SU-DHL-6 (cell line): ENCODE measurements at regions not wholly inside any gene's neighbourhood (a gene's known extent, or its start where the extent isn't known, plus 50 kb on each side); places are given as distances from the start of the nearest gene placed in this dataset.

Experiments
- H2AFZ ChIP-seq: fragments of 200-600 bp; sonication (generic); 2 replicates; pipeline ENCODE4 v1.6.1; 2014; ENCODE audit warnings: low read depth, mild to moderate bottlenecking, moderate library complexity, mixed read lengths, antibody characterized with exemption, low read length; ENCODE audit not compliant: severe bottlenecking
- H3F3A ChIP-seq: fragments of 200-600 bp; shearing (Covaris generic); 2 replicates; pipeline ENCODE4 v1.6.0; 2016; ENCODE audit warnings: antibody characterized with exemption, mild to moderate bottlenecking; ENCODE audit not compliant: insufficient read depth
- H3K27ac ChIP-seq: fragments of 200-600 bp; sonication (generic); 2 replicates; pipeline ENCODE4 v1.5.1; 2016; ENCODE audit warnings: low read depth, mild to moderate bottlenecking, low read length, moderate library complexity, mixed read lengths
- H3K27me3 ChIP-seq: fragments of 200-600 bp; sonication (generic), shearing (Covaris generic); 2 replicates; pipeline ENCODE4 v1.6.0; 2014; ENCODE audit warnings: mild to moderate bottlenecking, low read length
- H3K36me3 ChIP-seq: fragments of 200-600 bp; sonication (generic); 2 replicates; pipeline ENCODE4 v1.6.1; 2014; ENCODE audit warnings: mild to moderate bottlenecking, low read length, mixed read lengths
- H3K4me2 ChIP-seq: fragments of 300-600, 200-600 bp; shearing (Covaris generic), sonication (generic); 2 replicates; pipeline ENCODE4 v1.6.0; 2014; ENCODE audit warnings: low read length, low read depth, mild to moderate bottlenecking; ENCODE audit not compliant: poor library complexity, severe bottlenecking
- H3K4me3 ChIP-seq: fragments of 200-600 bp; sonication (generic); 2 replicates; pipeline ENCODE4 v1.5.1; 2014; ENCODE audit warnings: antibody characterized with exemption, low read length, mild to moderate bottlenecking, mixed read lengths; ENCODE audit not compliant: insufficient read depth, poor library complexity, severe bottlenecking
- H3K79me2 ChIP-seq: fragments of 200-600 bp; sonication (generic); 2 replicates; pipeline ENCODE4 v1.6.1; 2014; ENCODE audit warnings: mild to moderate bottlenecking, low read length, moderate library complexity; ENCODE audit not compliant: insufficient read depth
- H3K9ac ChIP-seq: fragments of 200-600 bp; sonication (generic); 2 replicates; pipeline ENCODE4 v1.7.0; 2014; ENCODE audit warnings: mild to moderate bottlenecking, low read length
- H3K9me2 ChIP-seq: fragments of 200-600 bp; sonication (generic); replicated peaks from 2 replicates; pipeline ENCODE4 v1.6.1; 2014; ENCODE audit warnings: low read length; ENCODE audit not compliant: insufficient read depth
- H3K9me3 ChIP-seq: fragments of 200-600 bp; sonication (generic); 2 replicates; pipeline ENCODE4 v1.6.1; 2014; ENCODE audit warnings: low read length, mixed read lengths; ENCODE audit not compliant: insufficient read depth
- H4K20me1 ChIP-seq: fragments of 200-600 bp; sonication (generic); 2 replicates; pipeline ENCODE4 v1.6.1; 2014; ENCODE audit warnings: low read depth, mild to moderate bottlenecking, antibody characterized with exemption, low read length, moderate library complexity, mixed read lengths
- EZH2phosphoT487 ChIP-seq: fragments of 200-600 bp; sonication (generic), shearing (Covaris generic); conservative IDR thresholded peaks from 2 replicates; pipeline ENCODE4 v1.6.1; 2018; ENCODE audit warnings: mild to moderate bottlenecking, antibody characterized with exemption, low read length, moderate library complexity, mixed read lengths
- TF ChIP-seq, protein P1 (sequence below): fragments of 200-600 bp; sonication (generic); IDR thresholded peaks from one replicate; pipeline ENCODE4 v1.5.1; 2017; ENCODE audit warnings: antibody characterized with exemption, mild to moderate bottlenecking, low read length, moderate library complexity; ENCODE audit not compliant: insufficient read depth, poor library complexity, severe bottlenecking

DNA sequence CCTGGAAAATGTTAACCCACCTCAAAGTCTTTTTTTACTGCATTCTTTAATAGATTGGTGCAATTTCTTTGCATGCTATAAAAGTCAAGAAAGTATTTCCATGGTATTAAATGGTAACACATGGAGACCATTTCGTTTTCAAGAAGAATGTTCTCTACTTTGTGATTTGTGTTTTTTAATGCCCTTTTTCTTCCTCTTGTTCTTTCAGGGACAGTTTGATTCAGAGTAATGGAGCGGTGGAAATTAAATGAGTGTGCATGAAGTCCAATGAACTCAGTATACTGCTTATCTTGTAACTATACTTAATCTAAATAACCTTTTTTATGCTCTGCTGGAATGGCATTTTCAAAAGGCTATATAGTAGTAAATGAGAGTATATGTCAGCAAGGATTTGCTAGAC lies 507.0 kb upstream of the CDH6 start:
- Histone ChIP-seq H3F3A (no peaks in the 10 kb centered on the region), H4K20me1 (no peaks in the 10 kb centered on the region), H2AFZ (no peak overlapping the region), H3K4me2 (no peak overlapping the region), H3K9ac (no peak overlapping the region), H3K9me2 (no peaks in the 10 kb centered on the region), H3K27me3 (no peaks in the 10 kb centered on the region), H3K27ac (no peak overlapping the region), H3K79me2 (no peaks in the 10 kb centered on the region), H3K9me3 (no peaks in the 10 kb centered on the region), H3K36me3 (no peaks in the 10 kb centered on the region), H3K4me3 (no peak overlapping the region)
- TF ChIP-seq, protein P1, sequence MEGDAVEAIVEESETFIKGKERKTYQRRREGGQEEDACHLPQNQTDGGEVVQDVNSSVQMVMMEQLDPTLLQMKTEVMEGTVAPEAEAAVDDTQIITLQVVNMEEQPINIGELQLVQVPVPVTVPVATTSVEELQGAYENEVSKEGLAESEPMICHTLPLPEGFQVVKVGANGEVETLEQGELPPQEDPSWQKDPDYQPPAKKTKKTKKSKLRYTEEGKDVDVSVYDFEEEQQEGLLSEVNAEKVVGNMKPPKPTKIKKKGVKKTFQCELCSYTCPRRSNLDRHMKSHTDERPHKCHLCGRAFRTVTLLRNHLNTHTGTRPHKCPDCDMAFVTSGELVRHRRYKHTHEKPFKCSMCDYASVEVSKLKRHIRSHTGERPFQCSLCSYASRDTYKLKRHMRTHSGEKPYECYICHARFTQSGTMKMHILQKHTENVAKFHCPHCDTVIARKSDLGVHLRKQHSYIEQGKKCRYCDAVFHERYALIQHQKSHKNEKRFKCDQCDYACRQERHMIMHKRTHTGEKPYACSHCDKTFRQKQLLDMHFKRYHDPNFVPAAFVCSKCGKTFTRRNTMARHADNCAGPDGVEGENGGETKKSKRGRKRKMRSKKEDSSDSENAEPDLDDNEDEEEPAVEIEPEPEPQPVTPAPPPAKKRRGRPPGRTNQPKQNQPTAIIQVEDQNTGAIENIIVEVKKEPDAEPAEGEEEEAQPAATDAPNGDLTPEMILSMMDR: no peak
- no peak for TF ChIP-seq EZH2phosphoT487

DNA sequence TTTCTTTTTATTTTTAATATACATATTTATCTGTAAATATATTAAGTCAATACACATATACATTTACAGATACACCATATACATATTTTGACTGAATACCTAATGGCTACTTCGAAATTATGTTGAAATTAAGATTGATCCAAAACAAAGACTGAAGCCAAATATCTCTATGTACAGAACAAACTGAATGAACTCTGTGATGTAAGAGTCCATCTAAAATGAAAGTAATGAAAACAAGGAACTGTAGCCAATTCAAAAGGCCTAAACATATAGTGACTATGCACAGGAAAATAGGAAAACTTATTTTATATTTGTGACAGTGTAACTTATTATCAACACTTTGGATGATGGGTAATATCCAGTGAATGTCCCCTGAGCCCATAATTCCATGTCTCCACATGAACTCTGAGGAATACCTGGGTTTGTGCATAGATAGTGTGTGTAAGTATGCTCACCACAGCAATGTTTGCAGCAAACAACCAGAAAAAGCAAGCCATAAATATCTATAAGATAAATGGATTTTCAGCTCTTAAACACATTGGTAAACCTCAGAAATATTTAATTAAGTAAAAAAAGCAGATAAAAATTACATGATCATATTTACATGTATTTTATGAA lies 517.2 kb upstream of the CDH6 start:
- Histone ChIP-seq H3F3A (no peaks in the 10 kb centered on the region), H3K4me2 (no peak overlapping the region), H3K36me3 (no peaks in the 10 kb centered on the region), H4K20me1 (no peaks in the 10 kb centered on the region), H3K9me2 (no peaks in the 10 kb centered on the region), H3K9ac (no peak overlapping the region), H3K27me3 (no peaks in the 10 kb centered on the region), H3K27ac (no peak overlapping the region), H3K4me3 (no peak overlapping the region), H3K9me3 (no peaks in the 10 kb centered on the region), H2AFZ (no peak overlapping the region), H3K79me2 (no peaks in the 10 kb centered on the region)
- TF ChIP-seq EZH2phosphoT487: no peak
- TF ChIP-seq, protein P1: no peak

DNA sequence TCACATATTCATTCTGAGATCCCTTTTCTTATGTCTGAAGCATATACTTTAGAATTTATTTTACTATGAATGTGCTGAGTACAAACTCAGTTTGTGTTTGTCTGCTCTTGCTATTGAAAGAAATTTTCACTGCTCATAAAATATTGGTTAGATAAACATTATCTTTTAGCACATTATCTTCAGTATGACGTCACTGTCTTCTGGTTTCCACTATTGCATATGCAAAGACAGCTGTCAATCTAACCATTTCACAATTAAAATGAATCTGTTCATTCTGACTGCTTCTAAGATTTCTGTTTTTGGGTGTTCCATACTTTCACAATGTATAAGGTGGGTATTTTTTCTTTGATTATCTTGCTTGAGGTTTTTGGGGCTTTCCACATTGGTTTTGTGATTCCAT lies 526.2 kb upstream of the CDH6 start:
- no peaks in the 10 kb centered on the region for H3K79me2 ChIP-seq
- H3K27ac ChIP-seq: no peak overlapping the region
- no peak overlapping the region for H2AFZ ChIP-seq
- TF ChIP-seq EZH2phosphoT487: no peak
- TF ChIP-seq, protein P1: no peak
- H3F3A ChIP-seq: no peaks in the 10 kb centered on the region
- H3K9me2 ChIP-seq: no peaks in the 10 kb centered on the region
- H3K27me3 ChIP-seq: no peaks in the 10 kb centered on the region
- H3K9ac ChIP-seq: no peak overlapping the region
- H3K4me2 ChIP-seq: no peak overlapping the region
- no peaks in the 10 kb centered on the region for H4K20me1 ChIP-seq
- H3K36me3 ChIP-seq: no peaks in the 10 kb centered on the region
- H3K4me3 ChIP-seq: no peak overlapping the region
- no peaks in the 10 kb centered on the region for H3K9me3 ChIP-seq
